ENCODE measurements at regions not wholly inside any gene's neighbourhood (a gene's known extent, or its start where the extent isn't known, plus 50 kb on each side); places are given as distances from the start of the nearest gene placed in this dataset.

- TF ChIP-seq GATA3 (IDR thresholded peaks at IDR 0.05; ENCODE audit: low read depth, low read length): no peak
- no peak for TF ChIP-seq GATA2 (IDR thresholded peaks at IDR 0.05; ENCODE audit: low read depth, low read length)
These were observed 94.5 kb upstream of the ATP1A1 start for GRCh38 chr1:116278541-116278866.
